ENCODE measurements at regions not wholly inside any gene's neighbourhood (a gene's known extent, or its start where the extent isn't known, plus 50 kb on each side); places are given as distances from the start of the nearest gene placed in this dataset.

DNA sequence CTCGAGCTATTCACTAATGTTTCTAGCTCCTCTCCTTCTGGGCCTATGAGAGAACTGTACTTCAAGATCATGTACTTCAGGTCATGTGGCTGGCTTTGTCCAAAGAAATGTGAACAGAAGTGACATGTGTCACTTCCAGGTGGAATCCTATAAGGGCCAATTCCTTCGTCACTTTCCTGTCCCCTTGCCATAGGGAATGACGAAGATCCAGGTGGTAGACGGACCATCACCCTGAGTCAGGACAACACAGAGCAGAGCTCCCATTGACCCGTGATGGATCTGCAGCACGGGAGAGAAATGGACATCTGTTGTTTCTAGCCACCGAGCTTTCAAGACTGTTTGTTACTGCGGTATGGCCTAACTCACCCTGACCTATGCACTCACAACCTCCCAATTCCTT lies 157.0 kb downstream of the DRD1 start:
- TF ChIP-seq RFX5 (IDR thresholded peaks at IDR 0.05) (no peak), EHMT2 (IDR thresholded peaks at IDR 0.05; ENCODE audit: low read depth) (no peak), SMC3 (IDR thresholded peaks at IDR 0.05) (no peak), CTCF (IDR thresholded peaks at IDR 0.05) (no peak), RAD21 (conservative IDR thresholded peaks at IDR 0.05 in 1 of 2, IDR thresholded peaks at IDR 0.05 in 1 of 2) (no peak), PHF8 (IDR thresholded peaks at IDR 0.05; ENCODE audit: borderline replicate concordance, low read depth) (no peak), MYC (IDR thresholded peaks at IDR 0.05; ENCODE audit: borderline replicate concordance, low read length) (no peak), ESRRA (IDR thresholded peaks at IDR 0.05; ENCODE audit: borderline replicate concordance, low read length) (no peak), SREBF2 (IDR thresholded peaks at IDR 0.05) (no peak), EP300 (IDR thresholded peaks at IDR 0.05) (no peak)
- TF ChIP-seq, protein P1, sequence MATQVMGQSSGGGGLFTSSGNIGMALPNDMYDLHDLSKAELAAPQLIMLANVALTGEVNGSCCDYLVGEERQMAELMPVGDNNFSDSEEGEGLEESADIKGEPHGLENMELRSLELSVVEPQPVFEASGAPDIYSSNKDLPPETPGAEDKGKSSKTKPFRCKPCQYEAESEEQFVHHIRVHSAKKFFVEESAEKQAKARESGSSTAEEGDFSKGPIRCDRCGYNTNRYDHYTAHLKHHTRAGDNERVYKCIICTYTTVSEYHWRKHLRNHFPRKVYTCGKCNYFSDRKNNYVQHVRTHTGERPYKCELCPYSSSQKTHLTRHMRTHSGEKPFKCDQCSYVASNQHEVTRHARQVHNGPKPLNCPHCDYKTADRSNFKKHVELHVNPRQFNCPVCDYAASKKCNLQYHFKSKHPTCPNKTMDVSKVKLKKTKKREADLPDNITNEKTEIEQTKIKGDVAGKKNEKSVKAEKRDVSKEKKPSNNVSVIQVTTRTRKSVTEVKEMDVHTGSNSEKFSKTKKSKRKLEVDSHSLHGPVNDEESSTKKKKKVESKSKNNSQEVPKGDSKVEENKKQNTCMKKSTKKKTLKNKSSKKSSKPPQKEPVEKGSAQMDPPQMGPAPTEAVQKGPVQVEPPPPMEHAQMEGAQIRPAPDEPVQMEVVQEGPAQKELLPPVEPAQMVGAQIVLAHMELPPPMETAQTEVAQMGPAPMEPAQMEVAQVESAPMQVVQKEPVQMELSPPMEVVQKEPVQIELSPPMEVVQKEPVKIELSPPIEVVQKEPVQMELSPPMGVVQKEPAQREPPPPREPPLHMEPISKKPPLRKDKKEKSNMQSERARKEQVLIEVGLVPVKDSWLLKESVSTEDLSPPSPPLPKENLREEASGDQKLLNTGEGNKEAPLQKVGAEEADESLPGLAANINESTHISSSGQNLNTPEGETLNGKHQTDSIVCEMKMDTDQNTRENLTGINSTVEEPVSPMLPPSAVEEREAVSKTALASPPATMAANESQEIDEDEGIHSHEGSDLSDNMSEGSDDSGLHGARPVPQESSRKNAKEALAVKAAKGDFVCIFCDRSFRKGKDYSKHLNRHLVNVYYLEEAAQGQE (IDR thresholded peaks at IDR 0.05), result no peak
- TF ChIP-seq, protein P2, sequence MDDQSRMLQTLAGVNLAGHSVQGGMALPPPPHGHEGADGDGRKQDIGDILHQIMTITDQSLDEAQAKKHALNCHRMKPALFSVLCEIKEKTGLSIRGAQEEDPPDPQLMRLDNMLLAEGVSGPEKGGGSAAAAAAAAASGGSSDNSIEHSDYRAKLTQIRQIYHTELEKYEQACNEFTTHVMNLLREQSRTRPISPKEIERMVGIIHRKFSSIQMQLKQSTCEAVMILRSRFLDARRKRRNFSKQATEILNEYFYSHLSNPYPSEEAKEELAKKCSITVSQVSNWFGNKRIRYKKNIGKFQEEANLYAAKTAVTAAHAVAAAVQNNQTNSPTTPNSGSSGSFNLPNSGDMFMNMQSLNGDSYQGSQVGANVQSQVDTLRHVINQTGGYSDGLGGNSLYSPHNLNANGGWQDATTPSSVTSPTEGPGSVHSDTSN (IDR thresholded peaks at IDR 0.05), result no peak
- TF ChIP-seq, protein P3, sequence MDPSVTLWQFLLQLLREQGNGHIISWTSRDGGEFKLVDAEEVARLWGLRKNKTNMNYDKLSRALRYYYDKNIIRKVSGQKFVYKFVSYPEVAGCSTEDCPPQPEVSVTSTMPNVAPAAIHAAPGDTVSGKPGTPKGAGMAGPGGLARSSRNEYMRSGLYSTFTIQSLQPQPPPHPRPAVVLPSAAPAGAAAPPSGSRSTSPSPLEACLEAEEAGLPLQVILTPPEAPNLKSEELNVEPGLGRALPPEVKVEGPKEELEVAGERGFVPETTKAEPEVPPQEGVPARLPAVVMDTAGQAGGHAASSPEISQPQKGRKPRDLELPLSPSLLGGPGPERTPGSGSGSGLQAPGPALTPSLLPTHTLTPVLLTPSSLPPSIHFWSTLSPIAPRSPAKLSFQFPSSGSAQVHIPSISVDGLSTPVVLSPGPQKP (IDR thresholded peaks at IDR 0.05; ENCODE audit: low read depth, low read length), result no peak

Measured in A549 (cell line).